Lung (tissue), 11 donors: ENCODE measurements at regions not wholly inside any gene's neighbourhood (a gene's known extent, or its start where the extent isn't known, plus 50 kb on each side); places are given as distances from the start of the nearest gene placed in this dataset.

Experiments
- ATAC-seq: fragments of 200-7000 bp; cut with Tn5 transposase; one replicate; pipeline ENCODE4 v1.9.1; 2020; ENCODE audit warnings: moderate number of reproducible peaks; ENCODE audit not compliant: insufficient read depth, low FRiP score
- DNase-seq, 3 donors: peaks; one replicate each; pipeline ENCODE4 v3.0.0-alpha.2; 2013 to 2017
- H3K27ac ChIP-seq, 2 donors: one replicate each; pipeline ENCODE4 v1.5.1; 2013; ENCODE audit warnings: mild to moderate bottlenecking in 2 of 2, moderate library complexity in 2 of 2, control low read depth in 1 of 2, inconsistent platforms in 1 of 2, low read depth in 1 of 2, low read length in 1 of 2
- H3K27me3 ChIP-seq, 3 donors: one replicate each; pipeline ENCODE4 v1.5.1; 2013; ENCODE audit warnings: low read length in 2 of 3; ENCODE audit not compliant: control insufficient read depth in 3 of 3, insufficient read depth in 3 of 3
- H3K36me3 ChIP-seq, 4 donors: one replicate each; pipeline ENCODE4 v1.5.1; 2013; ENCODE audit warnings: low read length in 4 of 4, mild to moderate bottlenecking in 1 of 4, moderate library complexity in 1 of 4; ENCODE audit not compliant: control insufficient read depth in 4 of 4, insufficient read depth in 4 of 4
- H3K4me1 ChIP-seq, 5 donors: one replicate each; pipeline ENCODE4 v1.5.1; 2013; ENCODE audit warnings: low read length in 5 of 5, mild to moderate bottlenecking in 2 of 5, moderate library complexity in 1 of 5; ENCODE audit not compliant: control insufficient read depth in 5 of 5, insufficient read depth in 5 of 5
- H3K4me3 ChIP-seq: one replicate; pipeline ENCODE4 v1.5.1; 2013; ENCODE audit warnings: mild to moderate bottlenecking, control low read depth, moderate library complexity
- H3K9ac ChIP-seq, 2 donors: one replicate each; pipeline ENCODE4 v1.5.1; 2013; ENCODE audit warnings: low read length in 2 of 2, control low read depth in 1 of 2; ENCODE audit not compliant: insufficient read depth in 1 of 2
- H3K9me3 ChIP-seq, 4 donors: one replicate each; pipeline ENCODE4 v1.5.1; 2013; ENCODE audit warnings: low read length in 3 of 4, mild to moderate bottlenecking in 1 of 4, moderate library complexity in 1 of 4; ENCODE audit not compliant: control insufficient read depth in 4 of 4, insufficient read depth in 3 of 4
- WGBS, 2 donors: extraction: QIAGEN DNeasy Blood & Tissue Kit; methylation state at CpG; one replicate each; pipeline ENCODE4 v1.1.7; 2013; 5-methylcytosine and 5-hydroxymethylcytosine counted together
- TF ChIP-seq, protein P1 (sequence below): IDR thresholded peaks from 2 replicates; pipeline ENCODE4 v1.5.1; 2012; ENCODE audit warnings: mild to moderate bottlenecking; ENCODE audit errors: control extremely low read depth, extremely low read depth
- donor health status: control.
- donor health status: control.
- donor health status: Bipolar disorder and iron deficiency.
- donor health status: healthy.
- donor health status: DM: yes; HTN: yes; CAD: no.

DNA sequence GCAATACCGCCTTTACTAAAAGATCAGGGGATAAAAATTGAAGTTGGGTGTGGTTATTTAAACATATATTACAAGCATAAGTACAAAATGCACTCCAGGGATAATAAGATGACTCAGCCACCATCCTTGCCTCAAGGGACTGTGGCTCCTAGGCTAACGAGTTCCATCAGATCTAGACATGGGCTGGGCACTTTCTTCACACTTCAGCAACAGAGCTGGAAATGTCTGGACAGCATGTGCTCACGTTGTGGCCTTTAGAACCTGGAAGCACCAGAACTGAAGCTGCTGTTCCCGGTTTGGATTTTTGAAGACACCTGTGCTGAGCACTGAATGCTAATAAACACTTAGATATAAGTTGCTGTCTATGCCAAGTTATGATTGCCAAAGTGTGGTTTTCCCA lies 384.2 kb upstream of the SALL3 start:
- peaks cover 0 to 19% (median 0%) of the 10 kb centered on the region in 5 donors for H3K4me1 ChIP-seq
- no peaks in the 10 kb centered on the region for H3K36me3 ChIP-seq
- no peaks in the 10 kb centered on the region for H3K27me3 ChIP-seq
- TF ChIP-seq, protein P1, sequence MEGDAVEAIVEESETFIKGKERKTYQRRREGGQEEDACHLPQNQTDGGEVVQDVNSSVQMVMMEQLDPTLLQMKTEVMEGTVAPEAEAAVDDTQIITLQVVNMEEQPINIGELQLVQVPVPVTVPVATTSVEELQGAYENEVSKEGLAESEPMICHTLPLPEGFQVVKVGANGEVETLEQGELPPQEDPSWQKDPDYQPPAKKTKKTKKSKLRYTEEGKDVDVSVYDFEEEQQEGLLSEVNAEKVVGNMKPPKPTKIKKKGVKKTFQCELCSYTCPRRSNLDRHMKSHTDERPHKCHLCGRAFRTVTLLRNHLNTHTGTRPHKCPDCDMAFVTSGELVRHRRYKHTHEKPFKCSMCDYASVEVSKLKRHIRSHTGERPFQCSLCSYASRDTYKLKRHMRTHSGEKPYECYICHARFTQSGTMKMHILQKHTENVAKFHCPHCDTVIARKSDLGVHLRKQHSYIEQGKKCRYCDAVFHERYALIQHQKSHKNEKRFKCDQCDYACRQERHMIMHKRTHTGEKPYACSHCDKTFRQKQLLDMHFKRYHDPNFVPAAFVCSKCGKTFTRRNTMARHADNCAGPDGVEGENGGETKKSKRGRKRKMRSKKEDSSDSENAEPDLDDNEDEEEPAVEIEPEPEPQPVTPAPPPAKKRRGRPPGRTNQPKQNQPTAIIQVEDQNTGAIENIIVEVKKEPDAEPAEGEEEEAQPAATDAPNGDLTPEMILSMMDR = no peak
- no peak overlapping the region for H3K4me3 ChIP-seq
- no peak overlapping the region for H3K9ac ChIP-seq
- 78 to 87% methylated on average over 4 of the region's 4 CpGs for WGBS, 2 donors
- no peak overlapping the region for H3K27ac ChIP-seq
- DNase-seq = no peak
- no peak for ATAC-seq
- H3K9me3 ChIP-seq = peaks cover 0 to 13% (median 4%) of the 10 kb centered on the region in 4 donors

DNA sequence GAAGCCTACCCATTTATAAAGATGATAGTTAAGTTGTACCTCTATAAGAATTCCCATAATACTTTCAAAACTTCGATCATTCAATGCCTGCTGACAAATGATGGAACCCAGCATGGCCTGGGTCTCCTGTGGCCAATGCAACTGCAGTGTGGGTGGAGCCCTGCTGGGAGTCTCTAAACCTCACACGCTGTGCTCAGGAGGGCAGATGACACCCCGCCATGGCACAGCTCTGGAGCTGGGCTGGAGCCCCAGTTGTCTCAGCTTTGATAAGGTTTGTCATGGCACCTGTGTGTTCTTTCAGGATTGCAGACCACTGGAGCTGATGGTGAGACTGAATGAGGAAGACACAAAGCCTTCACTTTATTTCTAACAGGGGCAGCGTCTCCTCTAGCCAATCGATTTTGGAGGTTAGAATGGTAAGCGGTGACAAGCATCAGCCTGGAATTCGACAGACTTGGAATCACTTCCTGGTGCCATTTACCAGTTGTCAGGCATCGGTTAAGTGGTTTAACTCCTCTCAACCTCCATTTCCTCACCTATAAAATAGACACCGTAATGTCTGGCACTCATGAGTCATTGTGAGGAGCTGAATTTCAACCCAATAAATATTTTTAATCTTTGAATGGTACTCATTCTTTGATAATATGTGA lies 383.6 kb upstream of the SALL3 start:
- H3K36me3 ChIP-seq = no peaks in the 10 kb centered on the region
- DNase-seq (no peak), ATAC-seq (no peak)
- H3K4me1 ChIP-seq = peaks cover 0 to 19% (median 0%) of the 10 kb centered on the region in 5 donors
- H3K9me3 ChIP-seq = peaks cover 0 to 11% (median 4%) of the 10 kb centered on the region in 4 donors
- H3K9ac ChIP-seq = no peak overlapping the region
- WGBS, 2 donors = 76 to 80% methylated on average over 9 of the region's 9 CpGs
- H3K27ac ChIP-seq = no peak overlapping the region
- no peaks in the 10 kb centered on the region for H3K27me3 ChIP-seq
- H3K4me3 ChIP-seq = no peak overlapping the region
- TF ChIP-seq, protein P1 = no peak

DNA sequence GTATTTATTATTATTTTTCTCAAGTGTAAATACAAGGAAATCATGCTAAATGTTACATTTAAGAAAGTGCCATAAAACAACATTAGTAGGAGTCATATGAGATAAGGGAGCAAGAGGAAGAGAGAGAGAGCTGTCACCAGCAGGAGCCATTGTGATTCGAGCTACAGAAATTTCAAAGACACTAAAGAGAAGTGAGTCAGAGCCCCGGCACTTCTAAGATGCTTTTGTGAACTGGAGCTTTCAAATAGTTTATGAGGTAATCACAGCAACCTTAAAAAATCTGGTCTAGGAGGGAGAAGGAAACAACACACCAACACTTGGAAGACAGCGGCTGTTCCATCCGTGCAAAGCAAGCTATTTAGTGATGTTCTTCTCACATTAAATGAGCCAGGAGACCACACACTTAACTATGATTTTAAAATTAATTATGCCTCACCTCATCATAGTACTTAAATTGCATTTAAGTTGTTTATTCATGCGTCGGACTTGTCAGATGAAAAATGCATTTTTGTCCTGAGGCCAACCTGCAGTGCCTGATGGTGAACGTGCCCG lies 382.7 kb upstream of the SALL3 start:
- Histone ChIP-seq H3K4me3 (no peak overlapping the region), H3K36me3 (no peaks in the 10 kb centered on the region), H3K27ac (no peak overlapping the region), H3K9me3 (peaks cover 0 to 11% (median 4%) of the 10 kb centered on the region in 4 donors), H3K9ac (no peak overlapping the region), H3K27me3 (no peaks in the 10 kb centered on the region), H3K4me1 (peaks cover 0 to 19% (median 0%) of the 10 kb centered on the region in 5 donors)
- DNase-seq (peak; percentile 45 to 68 (median 68)), ATAC-seq (no peak)
- TF ChIP-seq, protein P1 = no peak
- 42 to 61% methylated on average over 8 of the region's 8 CpGs for WGBS, 2 donors

DNA sequence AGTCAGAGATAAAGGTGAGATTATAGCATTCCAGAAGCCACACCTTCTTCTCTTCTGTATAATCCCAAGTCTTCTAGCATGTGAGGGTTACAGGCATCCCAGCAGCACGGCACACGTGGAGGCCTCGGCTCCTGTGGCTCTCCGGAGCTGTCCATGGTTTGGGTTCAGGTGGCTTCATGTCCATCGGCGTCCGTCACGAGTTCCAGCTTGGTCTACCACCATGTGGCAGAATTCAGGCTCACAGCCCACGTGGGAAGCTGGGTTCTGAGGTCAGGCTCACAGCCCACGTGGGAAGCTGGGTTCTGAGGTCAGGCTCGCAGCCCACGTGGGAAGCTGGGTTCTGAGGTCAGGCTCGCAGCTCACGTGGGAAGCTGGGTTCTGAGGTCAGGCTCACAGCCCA lies 378.3 kb upstream of the SALL3 start:
- no peaks in the 10 kb centered on the region for H3K27me3 ChIP-seq
- peaks cover 0 to 2% (median 0%) of the 10 kb centered on the region in 4 donors for H3K9me3 ChIP-seq
- DNase-seq = no peak
- no peak overlapping the region for H3K4me3 ChIP-seq
- TF ChIP-seq, protein P1 = no peak
- no peaks in the 10 kb centered on the region for H3K36me3 ChIP-seq
- 69 to 90% methylated on average over 14 of the region's 14 CpGs for WGBS, 2 donors
- no peak overlapping the region for H3K27ac ChIP-seq
- ATAC-seq = no peak
- H3K9ac ChIP-seq = no peak overlapping the region
- H3K4me1 ChIP-seq = peaks cover 0 to 21% (median 0%) of the 10 kb centered on the region in 5 donors
